Activated effector memory CD4-positive, alpha-beta T cell treated with Interleukin-2 at 50 U/mL for 16 hours (primary cell): ENCODE measurements at regions not wholly inside any gene's neighbourhood (a gene's known extent, or its start where the extent isn't known, plus 50 kb on each side); places are given as distances from the start of the nearest gene placed in this dataset.

Experiments
- DNase-seq: peaks from one replicate; pipeline ENCODE4 v3.0.0-alpha.2; 2020

DNA sequence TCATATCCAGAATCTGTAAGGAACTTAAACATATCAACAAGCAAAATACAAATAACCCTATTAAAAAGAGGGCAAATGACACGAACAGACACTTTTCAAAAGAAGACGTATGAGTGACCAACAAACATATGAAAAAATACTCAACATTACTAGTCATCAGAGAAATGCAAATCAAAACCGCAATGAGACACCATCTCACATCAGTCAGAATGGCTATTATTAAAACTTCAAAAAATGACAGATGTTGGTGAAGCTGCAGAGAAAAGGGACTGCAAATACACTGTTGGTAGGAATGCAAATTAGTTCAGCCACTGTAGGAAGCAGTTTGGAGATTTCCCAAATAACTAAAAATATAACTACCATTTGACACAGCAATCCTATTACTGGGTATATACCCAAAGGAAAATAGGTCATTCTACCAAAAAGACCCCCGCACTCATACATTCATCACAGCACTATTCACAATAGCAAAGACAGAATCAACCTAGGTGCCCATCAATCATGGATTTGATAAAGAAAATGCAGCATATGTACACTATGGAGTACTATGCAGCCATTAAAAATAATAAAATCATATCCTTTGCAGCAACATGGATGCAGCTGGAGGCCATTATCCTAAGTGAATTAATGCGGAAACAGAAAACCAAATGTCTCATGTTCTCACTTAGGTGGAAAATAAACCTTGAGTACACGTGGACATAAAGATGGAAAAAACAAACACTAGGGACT is 230.1 kb upstream of the RAB4A start:
- DNase-seq: no peak

GRCh38 chr1:229041946-229042345 is 229.0 kb upstream of the RAB4A start:
- no peak for DNase-seq

DNA sequence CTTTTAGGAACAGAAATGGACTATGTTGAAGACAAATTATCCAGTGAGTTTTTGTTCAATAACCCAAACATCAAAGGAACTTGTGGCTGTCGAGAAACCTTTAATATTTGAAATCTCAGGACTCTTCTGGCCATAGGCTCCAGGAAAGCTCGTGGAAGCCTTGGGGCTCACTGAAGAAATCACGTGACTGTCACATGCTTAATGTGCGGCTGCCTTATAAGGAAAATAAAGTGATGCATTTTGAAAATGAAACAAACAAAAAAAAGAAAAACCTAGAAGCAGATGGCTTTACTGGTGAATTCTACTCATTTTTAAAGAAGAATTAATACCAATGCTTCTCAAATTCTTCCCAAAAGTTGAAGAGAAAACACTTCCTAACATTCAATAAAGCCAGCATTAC is 228.4 kb upstream of the RAB4A start:
- DNase-seq: no peak

DNA sequence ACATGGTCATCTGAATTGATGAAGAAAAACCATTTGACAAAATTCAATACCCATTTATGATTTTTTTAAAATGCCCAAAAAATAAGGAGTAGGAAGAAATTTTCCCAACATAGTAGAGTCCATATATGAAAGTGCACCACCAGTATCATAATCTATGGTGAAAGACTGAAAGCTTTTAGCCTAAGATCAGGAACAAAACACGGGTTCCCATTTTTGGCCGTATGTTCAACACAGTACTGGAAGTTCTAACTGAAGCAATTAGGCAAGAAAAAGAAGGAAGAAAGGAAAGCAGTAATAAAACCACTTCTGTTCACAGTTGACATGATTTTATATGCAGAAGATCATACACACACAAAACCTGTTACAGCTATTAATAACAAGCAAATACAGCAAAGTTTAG is 227.8 kb upstream of the RAB4A start:
- DNase-seq: no peak

GRCh38 chr1:229046251-229046853 is 224.6 kb upstream of the RAB4A start:
- no peak for DNase-seq

DNA sequence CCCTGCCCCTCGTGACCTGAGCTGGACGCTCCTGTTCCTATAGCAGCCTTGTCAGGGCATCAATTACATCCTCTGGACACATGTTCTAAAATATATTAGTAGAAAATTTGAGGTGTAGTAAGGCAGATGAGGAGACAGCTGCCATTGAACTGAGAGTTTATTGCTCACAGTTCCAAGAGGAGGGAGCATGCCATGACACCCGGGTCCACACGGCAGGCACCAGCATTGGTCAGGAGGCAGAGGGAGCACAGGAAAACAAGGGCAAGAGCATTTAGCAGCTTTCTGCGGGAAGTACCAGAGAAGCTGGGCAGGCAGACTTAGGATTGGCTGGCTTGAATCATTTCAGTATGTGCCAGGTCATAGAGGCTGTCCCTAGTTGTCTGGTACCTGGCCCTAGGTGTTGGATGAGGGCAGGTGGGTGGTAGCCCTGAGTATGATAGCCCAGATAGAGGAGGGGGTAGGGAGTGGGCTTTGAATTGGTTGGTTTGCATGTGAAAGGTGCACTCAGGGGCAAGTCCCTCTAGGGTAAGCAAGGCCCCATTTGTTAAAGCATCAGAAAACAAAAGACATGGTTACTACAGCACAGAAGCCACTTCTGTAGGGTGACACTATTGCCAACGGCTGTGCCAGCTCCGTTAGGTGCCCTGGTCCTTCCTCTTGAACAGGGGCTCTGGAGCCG is 223.6 kb upstream of the RAB4A start:
- DNase-seq: no peak

DNA sequence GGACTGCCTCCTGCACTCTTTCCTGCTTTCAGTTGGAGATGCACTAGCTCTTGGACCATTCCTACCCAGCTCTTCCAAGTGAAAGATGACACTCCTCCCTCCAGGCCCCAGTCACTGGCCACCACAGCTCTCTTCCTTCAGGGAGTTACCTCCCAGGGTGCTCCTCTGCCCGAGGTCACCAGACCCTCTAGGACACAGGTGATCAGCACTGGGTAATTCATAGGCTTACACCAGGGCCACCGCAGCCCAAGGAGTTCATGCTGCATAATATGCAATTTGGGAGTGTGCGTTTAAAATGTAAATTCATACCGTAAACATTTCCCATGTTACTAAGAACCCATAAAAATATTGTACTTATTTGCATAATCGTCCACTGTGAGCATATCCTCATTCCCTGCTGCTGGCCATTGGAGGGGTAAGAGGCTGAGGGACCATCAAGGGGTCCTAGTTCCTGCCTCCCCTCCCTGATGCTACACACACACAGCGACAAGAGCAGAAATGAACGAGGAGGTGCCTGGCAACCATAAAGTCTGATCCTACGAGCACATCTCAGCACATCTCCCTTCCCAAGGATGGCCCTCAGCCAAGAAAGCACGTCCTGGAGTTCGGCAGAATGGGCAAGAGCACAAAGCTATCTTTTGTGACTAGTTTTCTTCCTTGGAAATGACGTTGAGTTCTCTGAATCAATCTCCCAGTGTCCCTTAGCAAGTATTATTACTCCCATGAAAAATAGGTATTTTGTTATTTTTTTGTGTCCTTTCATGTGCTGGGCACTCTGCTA is 222.9 kb upstream of the RAB4A start:
- no peak for DNase-seq

GRCh38 chr1:229048896-229049295 is 222.0 kb upstream of the RAB4A start:
- DNase-seq: no peak

DNA sequence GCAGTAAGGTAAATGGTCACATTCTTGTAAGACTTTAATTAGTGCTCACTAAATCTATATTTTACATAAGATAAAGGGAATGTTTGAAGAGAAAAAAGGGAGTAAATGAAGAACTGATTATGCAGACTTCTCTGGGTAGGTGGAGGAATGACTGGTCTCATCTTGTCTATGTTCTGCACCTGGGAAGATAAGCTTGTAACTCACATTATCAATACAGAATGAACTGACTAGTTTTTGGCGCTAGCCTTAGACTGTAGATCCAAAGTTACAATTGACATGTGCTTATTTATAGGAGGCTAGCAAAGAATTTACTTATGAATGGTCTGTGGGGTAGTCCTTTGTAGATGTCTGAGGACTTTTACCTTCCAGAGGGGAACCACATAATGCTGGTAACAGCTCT is 214.9 kb upstream of the RAB4A start:
- DNase-seq: no peak

- peak; percentile 52 for DNase-seq
Measured at GRCh38 chr1:229058111-229058561, 212.8 kb upstream of the RAB4A start.

- no peak for DNase-seq
Measured at GRCh38 chr1:229058729-229059128, 212.2 kb upstream of the RAB4A start.

DNA sequence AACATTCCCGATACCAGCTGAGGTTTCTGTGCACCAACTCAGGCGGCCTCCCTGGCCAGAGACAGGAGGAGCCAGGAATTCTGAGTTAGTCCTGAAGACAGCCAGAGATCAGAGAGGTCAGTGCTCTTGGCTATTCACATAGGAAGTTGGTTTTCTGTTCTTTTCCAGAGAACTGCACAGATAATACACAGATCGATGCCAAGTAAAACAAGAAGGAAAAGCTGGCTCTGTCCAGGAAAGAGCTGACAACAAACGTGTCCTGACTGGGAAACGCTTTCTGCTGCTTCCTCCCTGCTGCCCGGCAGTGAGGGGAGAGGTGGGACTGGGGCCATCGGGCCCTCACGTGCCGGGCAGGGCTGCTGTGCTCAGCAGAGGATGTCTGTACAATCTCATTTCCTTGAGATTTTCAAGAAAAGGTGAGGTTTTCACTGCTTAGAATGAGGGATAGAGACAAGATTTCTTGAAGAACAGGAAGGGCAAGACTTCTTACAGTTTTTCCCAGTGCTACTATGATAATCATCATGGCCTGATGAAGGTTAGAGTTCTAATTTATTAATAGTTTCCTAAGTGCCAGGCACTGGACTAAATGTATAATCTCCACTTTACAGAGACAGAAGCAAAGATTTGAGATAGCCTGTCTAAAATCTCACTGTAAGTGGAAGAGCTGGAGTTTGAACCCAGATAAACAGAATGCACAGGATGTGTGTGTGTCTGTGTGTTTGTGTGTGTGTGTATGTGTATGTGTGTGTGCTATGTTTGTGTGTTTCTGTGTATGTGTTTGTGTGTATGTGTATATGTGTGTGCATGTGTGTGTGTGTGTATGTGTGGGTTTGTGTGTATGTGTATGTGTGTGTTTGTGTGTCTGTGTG is 211.0 kb upstream of the RAB4A start:
- no peak for DNase-seq

DNA sequence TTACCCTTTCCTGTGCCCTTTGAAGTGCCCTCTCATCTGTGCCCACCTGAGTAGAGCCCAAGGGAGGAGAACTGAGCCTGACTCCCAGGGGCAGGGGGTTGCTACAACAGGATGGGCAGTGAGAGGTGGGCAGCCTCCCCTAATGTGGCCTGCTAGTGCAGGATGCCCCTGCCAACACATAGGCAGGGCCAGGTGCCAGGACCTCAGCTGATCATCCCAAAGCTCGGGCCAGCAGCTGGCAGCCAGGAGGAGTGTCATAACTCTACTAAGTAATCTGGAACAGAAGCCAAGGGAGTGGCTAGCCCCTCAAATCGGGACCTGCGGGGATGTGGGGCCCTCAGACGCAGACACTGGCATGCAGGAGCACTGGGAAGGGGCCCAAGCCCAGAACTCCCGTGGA is 208.8 kb upstream of the RAB4A start:
- no peak for DNase-seq

DNA sequence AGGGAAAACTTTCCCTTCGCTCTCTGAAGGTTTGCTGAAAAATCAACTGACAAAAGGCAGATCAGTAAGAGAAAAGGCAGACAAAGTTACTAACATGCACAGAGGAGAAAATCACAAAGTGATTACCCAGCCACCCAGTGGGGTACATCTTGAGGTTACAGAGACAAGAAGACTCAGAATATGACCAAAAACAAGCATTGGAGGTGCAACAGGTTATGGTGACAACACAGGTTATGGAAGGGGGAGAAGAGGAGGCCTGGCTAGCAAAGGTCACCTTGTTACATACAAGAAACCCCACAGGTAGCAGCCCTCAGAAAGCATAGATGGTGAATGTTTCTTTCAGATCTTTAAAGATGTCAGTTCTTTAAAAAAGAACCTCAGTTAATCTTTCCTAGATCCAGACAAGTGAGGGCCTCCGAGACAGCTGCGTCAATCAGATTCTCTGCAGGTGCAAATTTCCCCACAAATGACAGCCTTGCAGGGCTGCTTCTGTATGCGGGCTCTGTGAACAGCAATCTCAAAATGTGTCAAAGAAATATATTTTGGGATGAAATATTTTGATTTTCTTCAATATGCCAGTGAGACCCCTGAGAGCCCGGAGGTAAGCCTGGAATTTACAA is 207.6 kb upstream of the RAB4A start:
- DNase-seq: no peak

DNA sequence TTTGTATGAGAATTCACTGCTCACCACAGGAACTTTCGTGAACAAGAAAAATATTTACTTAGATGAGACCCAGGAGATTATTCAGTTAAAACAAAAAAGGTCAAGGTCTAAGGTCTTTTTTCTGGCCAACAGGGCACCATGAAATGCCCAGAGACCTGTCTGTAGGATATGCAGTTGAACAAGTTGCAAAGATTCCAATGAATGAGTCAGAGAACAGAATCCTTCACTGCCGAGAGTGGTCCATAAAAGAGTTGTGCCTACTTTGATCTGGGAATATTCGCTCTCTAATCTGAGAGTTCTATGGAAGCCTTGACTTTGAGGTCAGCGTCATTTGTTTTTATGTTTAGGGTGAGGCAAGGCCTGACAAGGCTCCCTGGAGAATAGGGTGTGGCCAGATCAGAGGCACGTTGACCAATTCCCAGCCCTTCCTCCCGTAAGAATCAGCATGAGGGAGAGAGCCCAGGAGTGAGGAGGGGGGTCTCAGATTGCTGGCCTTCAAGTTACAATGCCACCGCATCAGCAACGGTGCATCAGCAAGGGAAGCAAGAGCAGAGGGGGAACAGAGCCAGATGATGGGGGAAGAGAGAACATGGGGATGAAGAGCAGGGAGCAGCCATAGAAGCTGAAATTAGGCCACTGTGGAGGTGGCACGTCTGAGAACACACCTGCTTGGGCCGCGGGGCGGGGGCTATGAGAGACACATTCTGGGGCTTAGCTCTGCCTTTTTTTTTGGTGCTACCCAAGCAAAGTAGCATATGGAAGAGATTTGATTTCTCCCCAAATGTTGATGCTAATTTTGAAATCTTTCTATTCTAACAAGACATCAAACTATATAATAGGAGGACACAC is 206.4 kb upstream of the RAB4A start:
- no peak for DNase-seq

DNA sequence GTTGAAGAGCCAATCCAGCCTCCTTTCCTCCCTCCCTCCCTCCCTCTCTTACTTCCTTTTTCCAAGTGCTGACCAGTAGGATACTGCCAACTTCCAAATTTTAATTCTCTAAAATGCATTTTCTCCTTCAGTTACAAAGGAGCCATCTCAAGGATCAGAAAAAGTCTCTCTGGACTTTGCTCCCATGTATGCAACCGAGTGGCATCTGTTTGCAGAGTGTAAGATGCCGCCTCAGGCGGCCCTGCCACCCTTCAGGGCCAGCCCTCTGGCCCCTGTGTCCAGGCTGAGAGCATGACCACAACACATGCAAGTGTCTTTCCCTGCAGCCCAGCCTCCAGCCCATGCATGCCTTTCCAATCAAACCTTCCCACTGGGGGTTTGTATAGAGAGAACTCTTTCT is 205.3 kb upstream of the RAB4A start:
- DNase-seq: no peak

DNA sequence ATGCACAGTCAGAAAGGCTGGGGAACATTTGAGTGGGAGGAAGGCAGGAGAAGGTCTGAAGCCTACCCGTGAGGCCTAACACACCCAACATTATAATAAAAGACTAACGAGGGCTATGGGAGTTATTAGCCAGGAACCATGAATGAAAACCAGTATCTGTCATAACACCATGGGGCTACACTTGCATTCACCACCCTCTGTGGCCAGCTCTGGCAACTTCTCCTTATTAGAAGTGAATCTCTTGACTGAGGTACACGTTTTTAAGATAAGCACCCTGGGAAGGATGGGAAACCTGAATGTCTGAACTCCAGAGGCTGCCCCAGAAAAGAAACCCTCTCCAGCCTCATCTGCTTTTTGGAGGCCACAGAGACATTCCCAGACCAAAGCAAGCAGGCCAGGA is 204.3 kb upstream of the RAB4A start:
- DNase-seq: no peak

DNA sequence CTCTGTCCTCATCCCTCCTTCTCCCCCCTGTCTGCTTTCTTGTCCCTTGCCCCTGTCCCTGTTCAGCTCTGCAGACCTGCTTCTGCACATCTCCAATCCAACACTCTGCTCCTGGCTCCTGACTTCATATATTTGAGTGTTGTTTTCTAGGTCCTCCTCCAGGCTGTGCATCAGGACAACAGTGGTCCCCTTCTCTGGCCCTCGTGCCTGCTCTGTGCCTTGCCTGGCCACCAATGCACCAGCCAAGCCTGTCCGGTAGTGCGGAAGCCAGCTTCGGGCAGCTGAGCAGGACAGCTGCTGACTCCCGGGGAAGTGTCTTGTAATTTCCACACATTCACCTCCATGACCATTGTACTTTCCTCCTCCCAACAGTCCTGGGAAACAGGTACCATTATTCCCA is 203.4 kb upstream of the RAB4A start:
- DNase-seq: no peak

DNA sequence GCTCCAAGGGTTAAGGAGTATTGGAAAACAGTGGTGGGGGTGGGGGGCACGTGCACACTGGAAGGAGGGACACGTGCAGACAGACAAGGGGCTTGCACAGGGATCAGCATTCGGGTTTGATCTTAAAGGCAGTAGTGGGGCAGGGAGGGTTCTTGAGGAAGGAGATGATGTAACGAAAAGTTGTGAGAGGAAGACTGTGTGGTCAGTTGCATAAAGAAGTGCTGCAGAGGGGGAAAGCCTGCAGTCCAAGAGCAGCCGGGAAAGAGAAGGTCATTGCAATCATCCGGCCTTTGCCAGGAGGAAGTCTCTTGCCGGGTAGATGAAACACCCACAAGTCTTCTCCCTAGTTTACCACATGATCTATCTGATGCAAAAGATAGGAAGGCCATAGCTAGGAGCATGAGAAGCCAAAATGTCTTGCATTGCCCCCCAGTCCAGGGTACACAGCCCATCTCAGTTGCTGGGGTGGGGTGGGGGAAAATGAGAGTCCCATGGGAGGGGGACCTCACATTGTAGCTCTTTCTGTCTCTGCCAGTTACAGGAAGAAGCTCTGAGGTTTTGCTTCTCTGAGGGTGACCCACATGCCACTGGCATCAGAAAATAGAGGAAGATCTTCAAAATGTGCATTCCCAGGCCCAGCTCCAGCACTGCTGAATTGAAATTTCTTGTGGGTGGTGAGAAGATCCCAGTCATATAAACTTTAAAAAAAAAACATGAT is 202.5 kb upstream of the RAB4A start:
- no peak for DNase-seq

GRCh38 chr1:229069176-229069575 is 201.7 kb upstream of the RAB4A start:
- DNase-seq: no peak
